GM12878 (cell line): ENCODE measurements at regions not wholly inside any gene's neighbourhood (a gene's known extent, or its start where the extent isn't known, plus 50 kb on each side); places are given as distances from the start of the nearest gene placed in this dataset.

ENCODE experiments used
- ATAC-seq: fragments of 200-7000 bp; cut with Tn5 transposase; 3 replicates; pipeline ENCODE4 v1.9.1; 2020; ENCODE audit warnings: mild to moderate bottlenecking, moderate library complexity
- BruUV-seq: library from RNA; stranded (reverse); fragments of 400-500 nt; replicated peaks from 2 replicates; lab custom pipeline; 2021; lab: Mats Ljungman, UMichigan
- CTCF ChIA-PET: fragments of 300-600 bp; sonication (Branson Sonifier 250); formaldehyde crosslinking; extraction: SDS; loops from one replicate; lab custom pipeline; 2021; ENCODE audit warnings: inconsistent platforms; lab: Yijun Ruan, JAX
- POLR2A ChIA-PET: fragments of 350-600 bp; formaldehyde crosslinking; extraction: SDS; loops from one replicate; lab custom pipeline; 2021; ENCODE audit warnings: inconsistent platforms; lab: Charles Lee
- RAD21 ChIA-PET: fragments of 300-600 bp; sonication (Branson Sonifier 250); formaldehyde crosslinking; loops from one replicate; lab custom pipeline; 2023; ENCODE audit warnings: antibody characterized with exemption; ENCODE audit not compliant: unreplicated experiment; lab: Charles Lee
- SMC1A ChIA-PET: fragments of 300-600 bp; sonication (Branson Sonifier 250); formaldehyde crosslinking; loops from one replicate; lab custom pipeline; 2023; ENCODE audit not compliant: unreplicated experiment, uncharacterized antibody; lab: Charles Lee
- DNase-seq: peaks from one replicate; pipeline ENCODE4 v3.0.0-alpha.2; 2011; ENCODE audit warnings: low read depth, low spot score
- FAIRE-seq: peaks from 3 replicates; lab custom pipeline; 2011; peaks lifted over from hg19 to GRCh38; lab: Jason Lieb, UNC
- H2AFZ ChIP-seq: 2 replicates; pipeline ENCODE4 v1.6.0; 2011; ENCODE audit warnings: low read depth, low read length, control low read depth; ENCODE audit not compliant: control insufficient read depth
- H3K27ac ChIP-seq: 2 replicates; pipeline ENCODE4 v1.5.1; 2011; ENCODE audit warnings: control low read depth; ENCODE audit not compliant: control insufficient read depth, insufficient read depth
- H3K27me3 ChIP-seq, 2 experiments: replicated peaks in 1 of 2; 2 replicates each; pipeline versions ENCODE4 v1.6.0 to v1.6.1; 2011; ENCODE audit warnings: low read length in 1 of 2; ENCODE audit not compliant: control insufficient read depth in 2 of 2, insufficient read depth in 2 of 2
- H3K36me3 ChIP-seq, 2 experiments: 2 replicates each; pipeline ENCODE4 v1.5.1; 2011; ENCODE audit warnings: low read length in 1 of 2; ENCODE audit not compliant: control insufficient read depth in 2 of 2, insufficient read depth in 2 of 2
- H3K4me1 ChIP-seq: 2 replicates; pipeline ENCODE4 v1.6.1; 2011; ENCODE audit warnings: mild to moderate bottlenecking, low read length, moderate library complexity, mixed read lengths; ENCODE audit not compliant: control insufficient read depth, insufficient read depth
- H3K4me2 ChIP-seq: 2 replicates; pipeline ENCODE4 v1.6.0; 2011; ENCODE audit warnings: control low read depth; ENCODE audit not compliant: control insufficient read depth, insufficient read depth
- H3K4me3 ChIP-seq: fragments of 200-600 bp; sonication (generic); 2 replicates; pipeline ENCODE4 v1.5.1; 2016
- H3K79me2 ChIP-seq: 2 replicates; pipeline ENCODE4 v1.6.0; 2011; ENCODE audit warnings: low read length; ENCODE audit not compliant: control insufficient read depth, insufficient read depth
- H3K9ac ChIP-seq: 2 replicates; pipeline ENCODE4 v1.8.0; 2011; ENCODE audit warnings: low read length, control low read depth, mixed read lengths; ENCODE audit not compliant: control insufficient read depth, insufficient read depth
- H3K9me3 ChIP-seq: replicated peaks from 3 replicates; pipeline ENCODE4 v1.5.1; 2011; ENCODE audit warnings: mild to moderate bottlenecking, low read length; ENCODE audit not compliant: control insufficient read depth, insufficient read depth
- H4K20me1 ChIP-seq: 2 replicates; pipeline ENCODE4 v1.6.0; 2011; ENCODE audit not compliant: control insufficient read depth, insufficient read depth
- BCLAF1 ChIP-seq: fragments of 450-650 bp; IDR thresholded peaks from 2 replicates; pipeline ENCODE4 v1.6.1; 2017; ENCODE audit warnings: antibody characterized with exemption, mild to moderate bottlenecking, moderate library complexity
- FOXM1 ChIP-seq: IDR thresholded peaks from 2 replicates; pipeline ENCODE4 v1.6.1; 2012; ENCODE audit warnings: low read depth, mild to moderate bottlenecking, inconsistent platforms, low read length, moderate library complexity
- KDM1A ChIP-seq: fragments of 200-600 bp; sonication (generic); IDR thresholded peaks from 2 replicates; pipeline ENCODE4 v1.6.1; 2016; ENCODE audit warnings: borderline replicate concordance
- RFX5 ChIP-seq: IDR thresholded peaks from 2 replicates; pipeline ENCODE4 v1.6.1; 2011; ENCODE audit warnings: low read depth, low read length, improper control_type of control experiment
- SREBF1 ChIP-seq: IDR thresholded peaks from 2 replicates; pipeline ENCODE4 v1.6.1; 2012; ENCODE audit warnings: mild to moderate bottlenecking, low read length
- WGBS: methylation state at CpG from one replicate; pipeline ENCODE4 v1.1.6; 2016; ENCODE audit warnings: low lambda C conversion rate; ENCODE audit not compliant: insufficient replicate concordance, insufficient coverage; ENCODE audit errors: missing lambda C conversion rate; 5-methylcytosine and 5-hydroxymethylcytosine counted together
- in situ Hi-C: fragments of 300-500 bp; cut with MboI; formaldehyde crosslinking; loops from 9 replicates; pipeline ENCODE4 v1.14.3; 2018; ENCODE audit warnings: mixed read lengths
- intact Hi-C: fragments of 100-400 bp; cut with micrococcal nuclease; formaldehyde crosslinking; loops from one replicate; pipeline ENCODE4 v1.14.2; 2022; ENCODE audit not compliant: unreplicated experiment

- WGBS: 8% methylated on average over 13 of the region's 13 CpGs
- FAIRE-seq: no peak
These were observed 177.7 kb upstream of the PPARGC1A start for GRCh38 chr4:24067367-24068193.

More at GRCh38 chr4:24067367-24068193, 177.7 kb upstream of the PPARGC1A start:
- RAD21 ChIA-PET: no interaction called here
- no peak for DNase-seq
- Histone ChIP-seq H3K9me3 (no peaks in the 10 kb centered on the region), H3K9ac (no peak overlapping the region), H3K79me2 (no peaks in the 10 kb centered on the region), H2AFZ (no peak overlapping the region), H3K27ac (no peak overlapping the region), H3K4me2 (no peak overlapping the region), H3K36me3 (no peaks in the 10 kb centered on the region), H3K27me3 (no peaks in the 10 kb centered on the region), H3K4me1 (no peaks in the 10 kb centered on the region), H3K4me3 (no peak overlapping the region), H4K20me1 (no peaks in the 10 kb centered on the region)
- SMC1A ChIA-PET: interaction anchor here (0.7 kb wide), 1 partner anchor 97 kb away, joined by 3 read pairs; no protein-coding TSS in a partner anchor
- in situ Hi-C loops (no loop called here), intact Hi-C loops (no loop called here)
- no TSS peak for BruUV-seq
- TF ChIP-seq KDM1A: no peak
- no peak for TF ChIP-seq SREBF1
- TF ChIP-seq FOXM1: no peak
- no peak for TF ChIP-seq RFX5
- TF ChIP-seq BCLAF1: no peak
- ATAC-seq: no peak
- POLR2A ChIA-PET: no interaction called here
- CTCF ChIA-PET: no interaction called here
